Neural progenitor cell (in vitro differentiated cells): ENCODE measurements at regions not wholly inside any gene's neighbourhood (a gene's known extent, or its start where the extent isn't known, plus 50 kb on each side); places are given as distances from the start of the nearest gene placed in this dataset.

Experiments used
- DNase-seq: peaks from one replicate; pipeline ENCODE4 v3.0.0-alpha.2; 2016; ENCODE audit warnings: low spot score
- H2AFZ ChIP-seq: fragments of 200-600 bp; sonication (generic); replicated peaks from 2 replicates; pipeline ENCODE4 v1.6.1; 2016; ENCODE audit warnings: antibody characterized with exemption
- H3F3A ChIP-seq: fragments of 200-600 bp; sonication (generic); 2 replicates; pipeline ENCODE4 v1.6.1; 2016; ENCODE audit warnings: antibody characterized with exemption, low read depth
- H3K27ac ChIP-seq: fragments of 200-600 bp; sonication (generic); 2 replicates; pipeline ENCODE4 v1.5.1; 2016; ENCODE audit warnings: mild to moderate bottlenecking
- H3K27me3 ChIP-seq: fragments of 200-600 bp; sonication (generic); 2 replicates; pipeline ENCODE4 v1.6.1; 2016; ENCODE audit warnings: mild to moderate bottlenecking, moderate library complexity
- H3K36me3 ChIP-seq: fragments of 200-600 bp; sonication (generic); 2 replicates; pipeline ENCODE4 v1.5.1; 2016
- H3K4me1 ChIP-seq: fragments of 200-600 bp; sonication (generic); 2 replicates; pipeline ENCODE4 v1.6.1; 2016; ENCODE audit warnings: mixed run types
- H3K4me2 ChIP-seq: fragments of 200-600 bp; sonication (generic); 2 replicates; pipeline ENCODE4 v1.6.1; 2016
- H3K4me3 ChIP-seq: fragments of 200-600 bp; sonication (generic); 2 replicates; pipeline ENCODE4 v1.5.1; 2016
- H3K79me2 ChIP-seq: fragments of 200-600 bp; sonication (generic); 2 replicates; pipeline ENCODE4 v1.6.1; 2016; ENCODE audit warnings: low read depth
- H3K9ac ChIP-seq: fragments of 200-600 bp; sonication (generic); 2 replicates; pipeline ENCODE4 v1.6.1; 2016
- H3K9me3 ChIP-seq: fragments of 200-600 bp; sonication (generic); 2 replicates; pipeline ENCODE4 v1.5.1; 2016; ENCODE audit warnings: low read depth
- H4K20me1 ChIP-seq: fragments of 200-600 bp; sonication (generic); 2 replicates; pipeline ENCODE4 v1.6.1; 2016; ENCODE audit warnings: low read depth
- H3K27ac Mint-ChIP-seq: 3 replicates; pipeline ENCODE4 v1.8.0; 2021; ENCODE audit warnings: mixed read lengths
- H3K27me3 Mint-ChIP-seq: 2 replicates; pipeline ENCODE4 v1.8.0; 2022; ENCODE audit warnings: low read depth, mild to moderate bottlenecking, inconsistent platforms, moderate library complexity, mixed read lengths; ENCODE audit not compliant: insufficient read depth
- H3K36me3 Mint-ChIP-seq: 3 replicates; pipeline ENCODE4 v1.8.0; 2021; ENCODE audit warnings: mixed read lengths
- H3K4me1 Mint-ChIP-seq: 3 replicates; pipeline ENCODE4 v1.8.0; 2021; ENCODE audit warnings: mixed read lengths
- H3K4me3 Mint-ChIP-seq: 3 replicates; pipeline ENCODE4 v1.8.0; 2021; ENCODE audit warnings: mild to moderate bottlenecking, moderate library complexity, mixed read lengths
- H3K9me3 Mint-ChIP-seq: 3 replicates; pipeline ENCODE4 v1.8.0; 2020; ENCODE audit warnings: mixed read lengths
- CTCF ChIP-seq: fragments of 200-600 bp; sonication (generic); IDR thresholded peaks from 2 replicates; pipeline ENCODE4 v1.5.1; 2017; ENCODE audit warnings: antibody characterized with exemption, mild to moderate bottlenecking
- EZH2 ChIP-seq: fragments of 200-600 bp; sonication (generic); IDR thresholded peaks from 2 replicates; pipeline ENCODE4 v1.6.1; 2017; ENCODE audit warnings: antibody characterized with exemption, mild to moderate bottlenecking, moderate library complexity
- EZH2phosphoT487 ChIP-seq: fragments of 200-600 bp; sonication (generic); IDR thresholded peaks from 2 replicates; pipeline ENCODE4 v1.6.1; 2017; ENCODE audit warnings: antibody characterized with exemption

- Histone ChIP-seq H3K79me2 (no peaks in the 10 kb centered on the region), H4K20me1 (no peaks in the 10 kb centered on the region), H3K4me1 (peaks cover 12% of the 10 kb centered on the region), H3K36me3 (no peaks in the 10 kb centered on the region), H3K9me3 (no peaks in the 10 kb centered on the region), H3K9ac (no peak overlapping the region), H3K4me2 (no peak overlapping the region), H2AFZ (no peak overlapping the region), H3K4me3 (no peak overlapping the region), H3K27me3 (no peaks in the 10 kb centered on the region), H3F3A (no peaks in the 10 kb centered on the region), H3K27ac (no peak overlapping the region)
- DNase-seq, result no peak
- H3K9me3 Mint-ChIP-seq, result no peaks in the 10 kb centered on the region
- TF ChIP-seq EZH2 (no peak), EZH2phosphoT487 (no peak), CTCF (no peak)
- H3K4me3 Mint-ChIP-seq, result no peak overlapping the region
- H3K36me3 Mint-ChIP-seq, result no peaks in the 10 kb centered on the region
- no peaks in the 10 kb centered on the region for H3K4me1 Mint-ChIP-seq
- no peak overlapping the region for H3K27ac Mint-ChIP-seq
- no peaks in the 10 kb centered on the region for H3K27me3 Mint-ChIP-seq
Measured at GRCh38 chr5:33317271-33317670, 123.5 kb upstream of the TARS1 start.

- Histone ChIP-seq H3F3A (no peaks in the 10 kb centered on the region), H3K27me3 (no peaks in the 10 kb centered on the region), H3K4me2 (no peak overlapping the region), H3K4me1 (peaks cover 12% of the 10 kb centered on the region), H3K79me2 (no peaks in the 10 kb centered on the region), H3K4me3 (no peak overlapping the region), H3K9ac (no peak overlapping the region), H3K36me3 (no peaks in the 10 kb centered on the region), H4K20me1 (no peaks in the 10 kb centered on the region), H3K27ac (no peak overlapping the region), H3K9me3 (no peaks in the 10 kb centered on the region), H2AFZ (no peak overlapping the region)
- Mint-ChIP-seq H3K9me3 (no peaks in the 10 kb centered on the region), H3K36me3 (no peaks in the 10 kb centered on the region), H3K27me3 (no peaks in the 10 kb centered on the region), H3K27ac (no peak overlapping the region), H3K4me3 (no peak overlapping the region), H3K4me1 (no peaks in the 10 kb centered on the region)
- TF ChIP-seq EZH2 (no peak), EZH2phosphoT487 (no peak), CTCF (no peak)
- DNase-seq, result no peak
Measured at GRCh38 chr5:33319151-33319550, 121.6 kb upstream of the TARS1 start.

GRCh38 chr5:33319841-33320240, 120.9 kb upstream of the TARS1 start:
- TF ChIP-seq CTCF (no peak), EZH2 (no peak), EZH2phosphoT487 (no peak)
- no peak overlapping the region for H3K4me2 ChIP-seq
- no peak overlapping the region for H3K4me3 Mint-ChIP-seq

More at GRCh38 chr5:33319841-33320240, 120.9 kb upstream of the TARS1 start:
- Mint-ChIP-seq H3K27me3 (no peaks in the 10 kb centered on the region), H3K27ac (no peak overlapping the region), H3K9me3 (no peaks in the 10 kb centered on the region), H3K4me1 (no peaks in the 10 kb centered on the region), H3K36me3 (no peaks in the 10 kb centered on the region)
- no peak overlapping the region for H3K9ac ChIP-seq
- H3K27ac ChIP-seq, result no peak overlapping the region
- peak overlapping the region; percentile 30 for H2AFZ ChIP-seq
- peaks cover 12% of the 10 kb centered on the region for H3K4me1 ChIP-seq
- no peaks in the 10 kb centered on the region for H3K9me3 ChIP-seq
- H3K27me3 ChIP-seq, result no peaks in the 10 kb centered on the region
- H3K36me3 ChIP-seq, result no peaks in the 10 kb centered on the region
- no peaks in the 10 kb centered on the region for H4K20me1 ChIP-seq
- no peak for DNase-seq
- H3F3A ChIP-seq, result no peaks in the 10 kb centered on the region
- no peaks in the 10 kb centered on the region for H3K79me2 ChIP-seq
- no peak overlapping the region for H3K4me3 ChIP-seq
